NB4 (cell line): ENCODE measurements at regions not wholly inside any gene's neighbourhood (a gene's known extent, or its start where the extent isn't known, plus 50 kb on each side); places are given as distances from the start of the nearest gene placed in this dataset.

Source experiments
- POLR2A ChIP-seq: IDR thresholded peaks from 2 replicates; pipeline ENCODE4 v1.6.1; 2011; ENCODE audit warnings: mild to moderate bottlenecking; ENCODE audit not compliant: insufficient read length; ENCODE audit errors: extremely low read depth
- TF ChIP-seq, protein P1 (sequence below): IDR thresholded peaks from one replicate; pipeline ENCODE4 v1.5.1; 2012; ENCODE audit warnings: low read depth, low read length
- TF ChIP-seq, protein P2 (sequence below): IDR thresholded peaks from 2 replicates; pipeline ENCODE4 v1.6.1; 2011; ENCODE audit warnings: low read depth, low read length

DNA sequence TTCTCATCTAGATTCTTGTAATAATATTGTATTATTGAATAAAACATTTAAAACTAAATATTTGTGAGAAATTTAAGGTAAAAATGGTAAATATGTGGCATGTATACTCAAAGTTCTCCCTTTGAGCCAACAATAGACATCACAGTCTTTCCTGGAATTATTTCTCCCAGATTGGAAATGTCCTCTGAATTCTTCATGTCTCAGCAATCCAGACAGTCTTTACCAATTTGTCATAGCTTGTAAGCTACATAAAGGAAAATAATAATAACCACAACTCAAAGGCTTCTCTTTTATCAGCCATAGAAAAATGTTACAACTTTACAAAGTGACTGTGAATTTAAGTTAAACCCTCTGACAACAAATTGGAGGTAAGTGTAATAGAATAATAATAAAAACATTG lies 784.9 kb downstream of the EPHA4 start:
- TF ChIP-seq, protein P1, sequence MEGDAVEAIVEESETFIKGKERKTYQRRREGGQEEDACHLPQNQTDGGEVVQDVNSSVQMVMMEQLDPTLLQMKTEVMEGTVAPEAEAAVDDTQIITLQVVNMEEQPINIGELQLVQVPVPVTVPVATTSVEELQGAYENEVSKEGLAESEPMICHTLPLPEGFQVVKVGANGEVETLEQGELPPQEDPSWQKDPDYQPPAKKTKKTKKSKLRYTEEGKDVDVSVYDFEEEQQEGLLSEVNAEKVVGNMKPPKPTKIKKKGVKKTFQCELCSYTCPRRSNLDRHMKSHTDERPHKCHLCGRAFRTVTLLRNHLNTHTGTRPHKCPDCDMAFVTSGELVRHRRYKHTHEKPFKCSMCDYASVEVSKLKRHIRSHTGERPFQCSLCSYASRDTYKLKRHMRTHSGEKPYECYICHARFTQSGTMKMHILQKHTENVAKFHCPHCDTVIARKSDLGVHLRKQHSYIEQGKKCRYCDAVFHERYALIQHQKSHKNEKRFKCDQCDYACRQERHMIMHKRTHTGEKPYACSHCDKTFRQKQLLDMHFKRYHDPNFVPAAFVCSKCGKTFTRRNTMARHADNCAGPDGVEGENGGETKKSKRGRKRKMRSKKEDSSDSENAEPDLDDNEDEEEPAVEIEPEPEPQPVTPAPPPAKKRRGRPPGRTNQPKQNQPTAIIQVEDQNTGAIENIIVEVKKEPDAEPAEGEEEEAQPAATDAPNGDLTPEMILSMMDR, result no peak
- TF ChIP-seq POLR2A, result no peak
- TF ChIP-seq, protein P2, sequence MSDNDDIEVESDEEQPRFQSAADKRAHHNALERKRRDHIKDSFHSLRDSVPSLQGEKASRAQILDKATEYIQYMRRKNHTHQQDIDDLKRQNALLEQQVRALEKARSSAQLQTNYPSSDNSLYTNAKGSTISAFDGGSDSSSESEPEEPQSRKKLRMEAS, result no peak
